ENCODE measurements at regions not wholly inside any gene's neighbourhood (a gene's known extent, or its start where the extent isn't known, plus 50 kb on each side); places are given as distances from the start of the nearest gene placed in this dataset.

GRCh38 chr1:208333676-208334075 is 89.5 kb upstream of the PLXNA2 start:
- no peaks in the 10 kb centered on the region for H3K4me1 ChIP-seq (ENCODE audit: control insufficient read depth in 1 of 2, low read depth in 2 of 2)
- no peak overlapping the region for H3K4me3 ChIP-seq
- H3K27me3 ChIP-seq (replicated peaks; ENCODE audit: insufficient read depth): no peaks in the 10 kb centered on the region
- DNase-seq (ENCODE audit: low spot score): no peak
- no peaks in the 10 kb centered on the region for H3K36me3 ChIP-seq
- no peak for ATAC-seq (ENCODE audit: insufficient number of reproducible peaks, low FRiP score, low read depth)
- H3K9me3 ChIP-seq: no peaks in the 10 kb centered on the region
- H3K27ac ChIP-seq: no peak overlapping the region
- no peak for TF ChIP-seq CTCF (IDR thresholded peaks at IDR 0.05)

DNA sequence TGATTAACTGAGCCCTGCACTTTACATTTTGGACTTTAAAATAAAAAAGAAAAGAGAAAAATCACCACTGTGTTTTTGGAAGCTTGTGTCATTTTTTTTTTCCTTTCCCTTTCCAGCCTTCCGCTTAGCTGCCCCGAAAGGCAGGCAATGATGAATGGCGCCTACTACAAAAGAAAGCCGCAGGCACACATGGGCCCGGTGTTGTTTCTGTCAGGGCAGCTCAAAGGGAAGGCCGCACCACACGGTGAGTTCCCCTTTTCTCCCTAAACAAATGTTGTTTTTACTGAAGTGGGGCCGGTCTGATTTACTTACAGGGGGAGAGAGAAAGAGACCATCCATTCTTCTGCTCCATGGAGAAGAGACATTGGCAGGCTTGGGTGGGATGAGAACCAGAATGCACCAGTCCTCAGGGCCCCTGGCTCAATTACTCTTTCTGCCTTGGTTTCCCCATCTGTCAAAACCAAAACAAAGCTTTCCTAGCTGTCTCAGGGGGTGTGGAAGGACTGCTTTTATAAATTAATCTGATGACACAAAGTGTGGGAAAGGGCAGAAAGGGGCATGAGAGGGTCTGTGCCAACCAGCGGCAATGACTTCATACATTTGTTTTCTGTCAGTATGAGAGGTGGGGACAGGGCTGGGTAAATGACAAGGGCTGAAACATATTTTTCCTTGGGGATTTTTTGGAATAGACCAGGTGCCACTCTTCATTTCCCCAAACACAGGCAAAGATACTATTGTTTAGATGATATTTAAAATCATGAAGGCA is 91.4 kb upstream of the PLXNA2 start:
- no peaks in the 10 kb centered on the region for H3K9me3 ChIP-seq
- no peak for ATAC-seq (ENCODE audit: insufficient number of reproducible peaks, low FRiP score, low read depth)
- H3K4me1 ChIP-seq (ENCODE audit: control insufficient read depth in 1 of 2, low read depth in 2 of 2): no peaks in the 10 kb centered on the region

DNA sequence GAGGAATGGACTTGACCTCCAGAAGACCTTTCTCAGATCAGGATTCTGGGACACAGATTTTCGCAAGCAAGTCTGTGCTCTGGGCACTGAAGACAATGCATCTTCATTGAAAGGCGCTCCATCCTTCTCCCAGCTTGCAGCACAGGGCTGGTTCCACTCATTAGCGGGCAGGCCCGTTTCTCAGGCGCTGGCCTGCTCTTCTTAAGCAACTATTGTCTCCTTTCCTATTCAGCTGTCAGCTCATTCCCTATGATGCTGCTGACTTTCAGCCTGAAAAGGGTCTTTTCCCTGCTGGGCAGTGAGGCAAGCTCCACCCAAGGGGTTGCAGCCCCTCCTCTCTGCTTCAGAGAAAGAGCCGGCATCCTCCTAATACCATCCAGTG is 91.9 kb upstream of the PLXNA2 start:
- no peak for TF ChIP-seq CTCF (IDR thresholded peaks at IDR 0.05)
- ATAC-seq (ENCODE audit: insufficient number of reproducible peaks, low FRiP score, low read depth) (no peak), DNase-seq (ENCODE audit: low spot score) (no peak)
- no peaks in the 10 kb centered on the region for H3K9me3 ChIP-seq
- no peaks in the 10 kb centered on the region for H3K4me1 ChIP-seq (ENCODE audit: control insufficient read depth in 1 of 2, low read depth in 2 of 2)
- no peaks in the 10 kb centered on the region for H3K36me3 ChIP-seq
- no peak overlapping the region for H3K4me3 ChIP-seq
- H3K27me3 ChIP-seq (replicated peaks; ENCODE audit: insufficient read depth): no peaks in the 10 kb centered on the region
- no peak overlapping the region for H3K27ac ChIP-seq

More for the DNA sequence above, 91.4 kb upstream of the PLXNA2 start:
- TF ChIP-seq CTCF (IDR thresholded peaks at IDR 0.05): no peak
- Histone ChIP-seq H3K27ac (no peak overlapping the region), H3K4me3 (no peak overlapping the region), H3K36me3 (no peaks in the 10 kb centered on the region), H3K27me3 (replicated peaks; ENCODE audit: insufficient read depth) (no peaks in the 10 kb centered on the region)
- DNase-seq (ENCODE audit: low spot score): no peak

DNA sequence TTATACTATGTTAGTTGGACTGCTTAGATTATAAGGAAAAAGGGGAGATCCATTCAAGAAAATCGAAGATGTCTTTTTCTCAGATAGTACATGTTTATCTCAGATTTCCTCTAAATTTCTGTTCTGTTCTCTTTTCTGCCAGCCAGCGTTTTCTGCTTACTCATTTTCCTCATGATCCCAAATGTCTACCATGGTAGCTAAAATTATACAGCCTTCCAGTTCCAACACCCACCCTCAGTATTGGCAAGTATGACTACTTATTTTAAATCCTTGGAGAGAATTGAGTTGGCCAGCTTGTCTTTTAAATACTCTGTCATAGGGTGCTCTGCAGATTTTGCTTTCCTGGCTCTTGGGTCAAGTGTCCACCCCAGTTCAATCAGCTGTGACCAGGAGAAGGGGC is 95.7 kb upstream of the PLXNA2 start:
- TF ChIP-seq CTCF (IDR thresholded peaks at IDR 0.05): no peak
- DNase-seq (ENCODE audit: low spot score) (no peak), ATAC-seq (ENCODE audit: insufficient number of reproducible peaks, low FRiP score, low read depth) (no peak)
- Histone ChIP-seq H3K4me3 (no peak overlapping the region), H3K36me3 (no peaks in the 10 kb centered on the region), H3K27ac (no peak overlapping the region), H3K4me1 (ENCODE audit: control insufficient read depth in 1 of 2, low read depth in 2 of 2) (peaks cover 0 to 13% of the 10 kb centered on the region in 2 donors), H3K9me3 (no peaks in the 10 kb centered on the region), H3K27me3 (replicated peaks; ENCODE audit: insufficient read depth) (no peaks in the 10 kb centered on the region)

GRCh38 chr1:208343226-208343625 is 99.0 kb upstream of the PLXNA2 start:
- DNase-seq (ENCODE audit: low spot score) (no peak), ATAC-seq (ENCODE audit: insufficient number of reproducible peaks, low FRiP score, low read depth) (no peak)

More at GRCh38 chr1:208343226-208343625, 99.0 kb upstream of the PLXNA2 start:
- peaks cover 0 to 18% of the 10 kb centered on the region in 2 donors for H3K4me1 ChIP-seq (ENCODE audit: control insufficient read depth in 1 of 2, low read depth in 2 of 2)
- H3K36me3 ChIP-seq: no peaks in the 10 kb centered on the region
- no peaks in the 10 kb centered on the region for H3K9me3 ChIP-seq
- no peak overlapping the region for H3K4me3 ChIP-seq
- no peak overlapping the region for H3K27ac ChIP-seq
- H3K27me3 ChIP-seq (replicated peaks; ENCODE audit: insufficient read depth): no peaks in the 10 kb centered on the region
- no peak for TF ChIP-seq CTCF (IDR thresholded peaks at IDR 0.05)

Measured in thoracic aorta (tissue), 2 donors.